ENCODE measurements at regions not wholly inside any gene's neighbourhood (a gene's known extent, or its start where the extent isn't known, plus 50 kb on each side); places are given as distances from the start of the nearest gene placed in this dataset.

DNA sequence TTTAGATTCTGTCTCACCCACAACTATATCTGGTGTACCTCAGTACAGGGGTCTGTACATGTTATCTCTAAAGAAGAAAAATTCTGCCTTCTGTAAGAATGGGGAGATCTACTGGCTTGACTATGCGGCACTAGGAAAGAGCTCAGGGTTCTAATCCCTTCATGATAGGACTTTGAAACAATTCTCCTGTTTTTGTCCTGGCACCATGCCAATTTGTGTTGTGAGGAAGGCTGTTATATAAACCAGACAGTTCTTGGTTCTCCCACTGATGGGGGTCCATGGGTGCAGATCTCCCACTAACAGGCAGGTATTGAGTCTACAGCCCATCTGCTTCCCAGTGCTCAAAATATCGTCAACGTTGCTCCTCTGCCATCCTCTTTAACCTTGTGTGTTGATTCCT lies 883.7 kb downstream of the GALC start:
- no peak for DNase-seq (ENCODE audit: low spot score)

DNA sequence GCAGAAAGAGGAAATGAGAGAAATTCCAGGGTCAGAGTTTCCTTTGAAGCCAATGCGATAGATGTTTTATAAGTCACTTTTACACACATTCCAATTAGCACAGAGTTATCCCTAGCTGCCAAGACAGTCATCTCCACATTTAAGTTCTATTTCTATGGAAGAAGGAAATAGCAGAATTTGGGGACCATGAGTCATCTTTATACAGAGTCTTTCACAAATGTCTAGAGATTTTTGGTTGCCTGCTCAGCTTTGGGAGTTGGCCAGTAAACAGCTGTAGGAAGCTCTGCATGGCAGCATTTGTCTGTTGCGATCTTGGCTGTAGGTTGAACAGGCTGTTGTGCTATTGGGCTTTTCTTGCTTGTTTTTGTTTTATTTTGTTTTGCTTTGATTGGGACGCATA lies 884.3 kb downstream of the GALC start:
- peak; percentile 72 for DNase-seq (ENCODE audit: low spot score)

DNA sequence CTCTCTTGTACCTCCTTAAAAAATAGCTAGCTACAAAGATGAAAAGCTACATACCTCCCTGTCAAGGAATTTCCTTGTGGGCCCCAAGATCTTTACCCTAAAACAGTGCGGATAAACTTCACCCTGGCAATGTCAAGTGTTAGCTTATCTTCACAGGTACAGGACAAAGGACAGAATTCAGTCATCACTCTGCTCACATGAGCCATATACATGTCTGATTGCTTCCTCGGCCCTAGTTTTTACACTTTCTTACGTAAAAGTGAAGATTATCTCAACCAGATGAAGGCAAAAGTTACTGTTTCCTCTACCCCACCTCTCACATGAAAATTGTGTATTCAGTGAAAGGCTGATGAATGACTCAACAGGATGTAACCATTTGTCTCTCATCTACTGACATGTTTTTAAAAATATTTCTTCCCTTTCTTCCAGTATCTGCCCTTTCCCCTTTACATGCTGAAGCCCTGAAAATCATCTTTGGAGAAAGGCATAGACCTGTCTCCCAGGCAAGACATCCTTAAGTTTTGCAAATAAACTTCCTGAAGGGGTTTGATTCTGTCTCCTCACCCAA lies 890.1 kb downstream of the GALC start:
- no peak for DNase-seq (ENCODE audit: low spot score)

DNA sequence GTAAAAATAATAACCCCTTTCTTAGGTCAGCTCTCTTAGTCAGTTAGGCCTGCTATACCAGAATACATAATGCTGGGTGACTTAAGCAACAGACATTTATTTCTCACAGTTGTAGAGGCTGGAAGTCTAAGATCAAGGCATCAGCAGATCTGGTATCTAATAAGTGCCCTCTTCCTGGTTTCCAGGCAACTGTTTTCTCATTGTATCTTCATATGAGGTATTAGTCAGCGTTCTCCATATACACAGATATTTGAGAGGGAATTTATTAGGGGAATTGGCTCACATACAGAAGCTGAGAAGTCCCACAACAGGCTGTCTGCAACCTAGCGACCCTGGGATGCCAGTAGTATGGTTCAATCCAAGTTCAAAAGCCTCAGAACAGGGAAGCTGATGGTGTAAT lies 896.0 kb downstream of the GALC start:
- DNase-seq (ENCODE audit: low spot score): no peak

DNA sequence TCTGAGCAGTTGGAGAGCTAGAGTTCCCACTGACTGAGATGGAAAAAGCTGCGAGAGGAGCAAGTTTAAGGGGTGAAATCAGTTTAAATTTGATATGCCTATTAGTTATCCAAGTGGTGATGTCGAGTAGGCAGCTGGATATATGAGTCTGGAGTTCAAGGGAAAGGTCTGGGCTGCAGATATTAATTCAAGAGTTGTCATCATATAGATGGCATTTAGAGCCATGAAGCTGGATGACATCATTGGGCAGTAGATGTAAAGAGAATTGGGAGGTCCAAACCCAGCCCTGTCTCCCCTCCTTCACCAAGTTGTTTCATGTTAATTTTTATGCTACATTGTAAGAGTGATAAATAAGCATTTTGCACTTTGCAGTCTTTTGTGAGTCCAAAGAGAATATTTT lies 898.1 kb downstream of the GALC start:
- DNase-seq (ENCODE audit: low spot score): no peak

DNA sequence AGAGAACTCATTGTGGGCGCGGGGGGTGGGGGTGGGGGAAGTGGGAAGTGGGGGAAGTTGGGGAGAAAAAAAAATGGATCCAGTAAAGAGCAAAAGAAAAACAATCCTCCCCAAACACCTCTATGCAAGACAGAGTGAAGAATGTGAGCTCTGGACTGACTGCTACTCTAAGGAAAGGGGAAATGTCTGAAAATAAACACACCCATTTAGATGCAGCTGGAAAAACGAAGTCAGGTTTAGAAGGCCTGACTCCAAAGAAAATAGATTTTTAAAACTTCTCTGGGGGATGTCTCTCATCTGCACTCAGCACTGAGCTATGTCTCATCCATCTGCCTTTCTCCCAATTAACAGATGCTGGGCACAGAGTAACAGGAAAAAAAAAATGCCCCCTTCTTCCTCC lies 904.4 kb downstream of the GALC start:
- no peak for DNase-seq (ENCODE audit: low spot score)

DNA sequence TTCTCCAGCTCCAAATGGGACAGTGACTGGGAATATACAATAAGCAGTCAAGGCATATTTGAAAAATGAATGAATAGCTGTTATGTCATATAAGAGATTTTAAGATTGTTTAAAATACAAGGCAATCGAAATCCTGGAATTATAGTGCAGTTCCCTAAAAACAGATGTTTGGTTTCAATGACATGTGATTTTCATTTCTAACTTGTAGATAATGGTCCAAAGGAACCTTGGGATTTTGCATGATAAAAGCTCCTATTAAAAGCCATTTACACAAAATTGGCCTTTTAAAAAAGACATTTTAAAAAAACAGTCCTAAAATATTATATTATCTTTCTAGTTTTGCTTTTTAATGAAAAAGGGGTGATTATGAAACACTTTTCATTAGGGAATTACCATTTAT lies 905.1 kb downstream of the GALC start:
- no peak for DNase-seq (ENCODE audit: low spot score)

DNA sequence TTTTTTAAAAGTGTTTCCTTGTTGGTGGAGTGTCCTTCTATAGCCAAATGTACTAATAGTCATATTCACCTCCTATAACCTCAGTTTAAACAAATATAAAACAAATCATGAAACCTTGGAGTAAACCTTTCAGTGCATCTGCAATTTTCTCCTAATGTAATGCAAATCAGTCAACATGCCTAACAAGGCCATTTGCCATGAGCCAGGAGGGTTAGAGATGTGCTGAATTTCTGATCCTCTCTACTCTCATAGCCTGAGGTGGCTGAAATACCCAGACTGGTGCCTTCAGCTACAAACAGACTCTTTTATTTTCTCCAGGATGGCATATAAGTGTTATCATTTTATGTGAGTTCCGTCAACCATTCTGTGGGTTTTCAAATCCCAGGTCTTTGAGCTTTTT lies 908.1 kb downstream of the GALC start:
- no peak for DNase-seq (ENCODE audit: low spot score)

DNA sequence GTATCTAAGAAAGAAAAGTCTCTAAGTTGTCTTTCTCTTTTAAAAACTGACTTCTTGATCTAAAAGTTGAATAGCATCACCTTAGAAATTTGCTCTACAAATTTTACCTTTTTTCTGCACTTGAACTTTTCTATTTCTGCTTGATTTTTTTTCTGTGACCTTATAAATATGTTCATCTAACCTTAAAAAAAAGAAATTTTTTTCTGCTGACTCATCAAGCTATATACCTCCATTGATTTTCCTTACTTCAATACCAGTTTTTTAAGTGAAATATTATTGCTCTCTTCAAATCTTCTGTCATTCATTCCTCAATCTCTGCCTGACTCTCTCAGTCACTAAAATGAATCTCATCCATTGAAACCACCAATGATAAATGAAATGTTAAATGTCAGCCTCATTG lies 910.1 kb downstream of the GALC start:
- DNase-seq (ENCODE audit: low spot score): no peak

DNA sequence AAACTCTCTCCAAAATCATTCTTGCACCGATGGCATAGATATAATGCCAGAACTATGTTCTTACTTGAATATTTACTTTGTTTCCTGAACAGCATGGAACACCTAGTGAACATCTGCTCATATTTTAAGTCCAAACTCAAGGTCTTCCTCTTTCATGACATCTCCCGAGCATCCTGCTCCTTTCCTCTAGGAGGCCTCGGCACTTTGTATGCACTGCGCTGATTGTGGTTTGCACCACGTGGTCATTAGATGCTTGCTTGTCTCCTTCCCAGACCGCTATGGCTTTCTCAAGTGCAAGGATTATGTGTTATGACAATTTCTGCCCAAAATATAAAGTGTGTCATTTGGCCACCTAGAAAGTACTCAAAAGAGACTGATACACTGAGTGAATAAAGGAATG lies 912.0 kb downstream of the GALC start:
- no peak for DNase-seq (ENCODE audit: low spot score)

DNA sequence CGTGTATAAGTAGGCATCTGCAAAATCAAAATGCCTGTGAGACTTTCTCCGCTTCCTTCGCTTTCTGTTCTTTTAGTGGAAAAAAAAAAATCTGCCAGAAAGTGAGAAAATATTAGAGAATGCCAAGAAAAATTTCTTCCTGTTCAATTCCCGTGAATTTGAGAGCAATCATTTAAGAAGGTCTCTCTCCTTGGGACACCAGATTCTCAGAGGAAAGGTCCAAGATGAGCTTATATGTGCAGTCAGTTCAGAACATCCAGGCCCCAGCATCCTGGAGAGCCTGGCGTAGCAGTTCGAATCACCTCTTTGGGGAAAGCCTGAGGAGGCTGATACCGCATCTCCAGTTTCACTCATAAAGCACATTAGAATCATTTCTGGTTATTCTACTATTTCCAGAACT lies 912.8 kb downstream of the GALC start:
- no peak for DNase-seq (ENCODE audit: low spot score)

DNA sequence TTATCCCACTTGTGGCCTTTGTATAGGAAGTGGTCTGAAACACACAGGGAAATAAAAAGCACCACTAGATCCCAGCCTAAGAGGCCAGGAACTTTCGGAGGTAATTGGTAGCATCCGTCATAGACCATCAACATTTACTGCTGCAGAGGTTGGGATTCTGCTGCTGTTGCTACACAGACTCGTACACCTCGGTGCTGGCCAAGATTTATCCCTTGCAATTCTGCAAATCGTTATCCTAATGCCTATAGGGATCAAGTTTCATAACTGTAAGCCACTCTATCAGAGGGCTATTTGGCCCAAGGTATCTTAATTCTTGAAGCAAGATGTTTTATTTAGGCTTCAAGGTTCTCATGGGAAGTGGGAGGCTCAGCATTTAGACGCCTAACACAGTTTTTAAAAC lies 913.6 kb downstream of the GALC start:
- no peak for DNase-seq (ENCODE audit: low spot score)

DNA sequence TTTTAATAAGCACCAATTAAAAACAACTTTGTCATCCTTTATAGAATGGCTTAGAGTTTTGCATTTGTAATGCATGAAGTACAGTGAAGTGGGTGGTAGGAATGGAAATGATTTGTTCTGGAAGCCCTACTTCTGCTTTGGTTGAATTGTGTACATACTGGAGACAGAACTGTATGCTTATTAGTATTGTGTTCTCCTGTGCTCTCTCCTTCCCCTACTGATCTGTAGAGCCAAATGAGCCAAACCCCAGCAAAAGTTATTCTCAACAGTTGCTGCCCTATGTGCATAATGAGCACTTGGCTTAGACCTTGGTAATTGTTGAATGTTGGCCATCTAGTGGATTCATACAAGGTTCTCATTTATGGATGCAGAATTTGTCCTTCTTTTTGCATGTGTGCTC lies 916.1 kb downstream of the GALC start:
- no peak for DNase-seq (ENCODE audit: low spot score)

DNA sequence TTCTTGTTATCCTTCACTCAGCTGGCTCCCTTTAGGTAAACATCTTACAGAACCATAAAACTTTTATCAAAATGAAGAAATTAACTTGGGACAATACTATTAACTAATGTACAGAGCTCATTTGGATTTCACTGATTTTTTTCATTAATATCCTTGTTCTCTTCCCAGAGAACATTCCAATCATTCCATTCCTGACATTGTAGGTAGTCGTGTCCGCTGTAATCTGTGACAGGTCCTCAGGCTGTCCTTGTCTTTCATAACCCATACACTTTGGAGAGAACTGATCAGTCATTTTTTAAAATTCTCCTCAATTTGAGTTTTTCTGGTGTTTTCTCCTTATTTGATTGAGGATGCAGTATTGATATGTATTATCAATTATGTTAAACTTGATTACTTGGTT lies 916.8 kb downstream of the GALC start:
- DNase-seq (ENCODE audit: low spot score): no peak

DNA sequence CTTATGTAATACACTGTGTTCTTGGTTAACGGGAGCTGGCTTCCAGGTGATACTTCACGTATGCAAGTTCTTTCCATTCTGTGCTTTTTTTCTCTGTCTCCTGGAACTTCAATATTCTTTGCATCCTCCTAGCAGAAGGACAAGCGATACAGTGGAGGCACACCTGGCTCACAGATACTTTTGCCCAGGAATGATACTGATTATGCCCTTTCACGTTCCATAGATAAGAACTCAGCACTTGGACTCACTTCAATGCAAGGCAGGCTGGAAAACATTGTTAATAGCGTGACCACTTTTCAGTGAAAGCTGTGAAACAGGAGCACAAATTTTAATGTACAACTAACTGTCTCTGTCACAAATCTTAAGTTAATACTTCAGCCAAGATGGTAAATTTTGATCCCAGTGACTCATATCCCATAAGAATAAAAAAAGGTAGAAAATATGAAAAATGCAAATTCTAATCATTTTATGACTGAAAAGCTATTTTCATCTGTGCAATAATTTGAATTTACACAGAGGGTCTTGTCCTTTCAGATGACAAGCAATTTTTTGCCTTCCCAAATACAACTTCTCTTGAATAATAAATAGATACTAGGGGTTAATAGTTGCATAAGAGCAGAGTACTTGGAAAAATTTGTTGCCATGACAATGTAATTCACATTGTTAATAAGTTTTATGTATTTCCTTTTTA lies 919.0 kb downstream of the GALC start:
- DNase-seq (ENCODE audit: low spot score): no peak

DNA sequence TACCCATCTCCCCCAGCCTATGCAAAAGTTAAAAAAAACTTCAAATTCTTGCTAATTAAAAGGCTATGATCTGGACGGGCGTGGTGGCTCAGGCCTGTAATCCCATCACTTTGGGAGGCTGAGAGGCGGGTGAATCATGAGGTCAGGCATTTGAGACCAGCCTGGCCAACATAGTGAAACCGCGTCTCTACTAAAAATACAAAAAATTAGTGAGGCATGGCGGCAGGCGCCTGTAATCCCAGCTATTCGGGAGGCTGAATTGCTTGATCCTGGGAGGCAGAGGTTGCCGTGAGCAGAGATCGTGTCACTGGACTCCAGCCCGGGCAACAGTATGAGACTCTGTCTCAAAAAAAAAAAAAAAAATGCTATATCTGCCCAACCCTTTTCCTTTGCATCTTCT lies 925.4 kb downstream of the GALC start:
- DNase-seq (ENCODE audit: low spot score): no peak

DNA sequence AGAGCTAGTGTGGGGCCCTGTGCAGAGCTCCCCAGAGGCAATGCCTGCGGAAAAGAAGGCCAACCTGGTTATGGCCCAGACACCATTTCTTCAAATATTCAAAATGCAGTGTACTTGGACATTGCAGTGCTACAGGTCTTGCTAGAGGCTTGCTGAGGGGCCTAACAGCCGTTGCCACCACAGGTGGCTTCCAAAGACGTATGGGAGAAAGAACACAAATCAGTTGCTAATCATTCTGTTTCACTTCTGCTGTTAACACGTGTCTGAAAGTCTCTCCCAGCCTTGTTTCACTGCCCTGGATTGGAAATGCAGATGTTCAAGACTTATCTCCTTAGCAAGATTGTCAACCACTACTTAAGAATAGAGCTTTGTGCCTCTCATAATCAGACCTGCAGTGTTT lies 925.9 kb downstream of the GALC start:
- DNase-seq (ENCODE audit: low spot score): no peak

DNA sequence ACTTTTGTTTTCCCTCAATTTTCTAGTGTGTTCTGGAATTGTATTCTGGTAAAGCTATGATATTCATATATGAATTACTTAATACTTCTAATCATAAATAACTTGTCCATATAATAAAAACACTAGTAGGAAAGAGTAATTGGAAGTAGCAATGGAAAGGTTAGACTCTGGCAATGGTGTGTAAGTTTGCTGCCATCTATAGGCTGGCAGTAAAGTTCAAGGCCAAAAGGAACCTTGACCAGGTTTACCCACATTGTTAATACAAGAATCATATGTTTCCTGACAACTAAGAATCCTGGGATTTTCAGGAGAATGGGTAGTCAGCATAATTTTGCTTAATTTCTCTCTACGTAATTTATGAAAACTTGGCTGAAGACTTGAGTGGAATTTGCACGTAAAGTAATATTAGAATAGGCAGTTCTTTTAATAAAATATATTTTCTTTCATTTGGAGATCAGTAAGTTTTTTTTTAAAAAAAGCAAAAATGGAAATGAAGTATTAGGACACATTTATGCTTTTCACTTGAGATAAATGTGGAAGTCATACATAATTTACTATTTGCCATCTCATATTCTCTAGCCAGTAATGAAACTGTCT lies 926.7 kb downstream of the GALC start:
- DNase-seq (ENCODE audit: low spot score): no peak

DNA sequence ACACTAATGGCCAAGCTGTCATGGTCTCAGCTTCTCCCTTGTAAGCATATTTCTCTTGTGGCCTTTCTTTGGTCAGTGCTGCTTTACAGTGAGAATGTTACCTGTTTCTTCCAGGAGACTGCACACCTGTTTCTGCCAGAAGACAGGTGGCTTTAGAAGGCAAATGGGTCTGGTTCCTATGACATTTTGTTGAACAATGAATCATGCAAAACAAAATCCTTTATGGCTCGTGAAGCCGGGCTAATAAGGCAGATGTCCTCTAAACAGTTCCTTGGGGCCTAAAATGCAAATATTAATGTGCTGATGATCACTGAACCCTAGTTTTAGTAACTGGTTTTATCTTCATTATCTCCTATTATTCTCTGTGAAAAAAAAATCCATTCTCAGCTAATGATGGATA lies 927.6 kb downstream of the GALC start:
- DNase-seq (ENCODE audit: low spot score): no peak

DNA sequence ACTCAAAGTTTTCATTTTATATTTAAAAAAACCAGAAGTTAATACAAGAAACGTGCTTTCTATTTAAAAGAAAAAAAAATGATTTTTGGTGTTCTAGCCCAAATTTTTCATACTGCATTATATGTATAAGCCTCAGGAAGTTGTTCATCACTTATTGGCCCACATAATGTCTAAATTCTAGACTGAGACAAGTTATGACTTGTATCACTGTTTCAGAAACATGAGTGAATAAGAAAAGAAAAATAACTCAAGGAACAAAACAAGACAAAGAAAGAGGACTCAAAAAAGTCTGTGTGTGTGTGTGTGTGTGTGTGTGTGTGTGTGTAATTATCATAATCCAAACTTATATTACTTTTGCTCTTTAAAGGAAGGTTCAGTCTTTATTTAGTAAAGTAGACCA lies 929.8 kb downstream of the GALC start:
- DNase-seq (ENCODE audit: low spot score): no peak

DNA sequence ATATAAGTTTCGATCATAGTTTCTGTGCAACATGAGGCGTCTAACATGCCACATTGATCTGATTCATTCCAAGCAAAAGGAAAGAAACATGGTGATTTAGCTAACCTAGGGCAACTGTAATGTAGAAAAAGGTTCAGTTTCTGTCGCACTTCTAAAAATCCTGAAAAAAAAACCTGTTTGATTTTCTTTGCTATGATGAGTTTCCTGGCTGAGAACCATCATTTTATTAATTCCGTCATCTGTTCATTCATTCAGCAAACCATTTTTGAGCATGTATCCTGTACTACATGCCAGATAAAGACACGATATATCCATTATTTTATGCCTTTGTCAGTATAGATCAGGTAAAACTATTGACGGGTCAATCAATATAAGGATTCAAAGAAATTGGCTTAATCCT lies 932.6 kb downstream of the GALC start:
- no peak for DNase-seq (ENCODE audit: low spot score)

DNA sequence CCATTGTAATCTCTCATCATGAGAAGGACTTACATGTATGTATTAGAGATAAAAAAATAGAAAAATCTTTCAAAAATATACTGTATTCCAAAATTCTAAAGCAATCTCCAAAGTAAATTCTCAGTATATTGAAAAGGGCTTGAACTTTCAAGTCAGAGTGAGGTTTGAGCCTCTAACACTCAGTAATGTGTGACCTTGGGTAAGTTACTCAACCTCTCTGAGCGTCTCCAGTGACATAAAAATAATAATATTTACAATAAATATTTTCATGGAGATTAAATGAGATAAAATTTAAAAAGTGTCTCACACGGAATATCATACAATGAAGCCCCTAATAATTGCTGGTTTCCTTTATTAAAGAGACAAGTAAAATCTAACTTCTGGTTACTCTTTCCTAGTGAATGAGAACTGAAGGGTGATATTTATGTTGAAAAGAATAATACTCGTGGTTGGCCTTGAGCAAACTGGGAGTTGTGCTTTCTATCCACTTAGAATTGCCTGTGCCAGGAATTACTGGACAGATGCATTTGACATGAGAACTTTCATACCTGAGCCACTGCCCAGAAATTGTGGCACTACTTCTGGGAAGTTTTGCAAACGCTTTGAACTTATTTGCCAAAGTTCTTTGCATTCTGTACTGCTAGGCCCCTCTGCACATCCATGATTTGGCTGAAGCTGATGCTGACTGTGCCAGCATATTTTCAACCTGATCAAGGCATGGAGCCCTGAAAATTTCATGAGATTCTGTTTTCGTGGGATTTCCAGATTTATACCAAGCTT lies 933.7 kb downstream of the GALC start:
- DNase-seq (ENCODE audit: low spot score): no peak

DNA sequence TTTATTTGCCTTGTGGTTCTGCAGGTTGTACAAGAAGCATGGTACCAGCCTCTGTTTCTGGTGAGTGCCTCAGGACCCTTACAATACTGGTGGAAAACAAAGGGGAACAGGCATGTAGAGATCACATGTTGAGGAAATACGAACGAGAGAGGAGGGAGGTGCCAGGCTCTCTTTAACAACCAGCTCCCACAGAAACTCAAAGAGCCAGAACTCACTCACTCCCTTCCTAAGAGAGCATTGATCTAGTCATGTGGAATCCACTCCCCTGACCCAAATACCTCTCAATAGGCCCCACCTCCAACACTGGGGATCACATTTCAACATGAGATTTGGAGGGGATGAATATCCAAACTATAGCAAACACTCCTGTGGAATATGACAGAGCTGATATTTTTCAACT lies 938.0 kb downstream of the GALC start:
- no peak for DNase-seq (ENCODE audit: low spot score)

All from AG20443 (cell line).